ENCODE measurements at regions not wholly inside any gene's neighbourhood (a gene's known extent, or its start where the extent isn't known, plus 50 kb on each side); places are given as distances from the start of the nearest gene placed in this dataset.

GRCh38 chr5:54722846-54723433 lies 205.4 kb downstream of the SNX18 start:
- no peak for DNase-seq
- intact Hi-C loops (cut with DNase I): no loop called here

DNA sequence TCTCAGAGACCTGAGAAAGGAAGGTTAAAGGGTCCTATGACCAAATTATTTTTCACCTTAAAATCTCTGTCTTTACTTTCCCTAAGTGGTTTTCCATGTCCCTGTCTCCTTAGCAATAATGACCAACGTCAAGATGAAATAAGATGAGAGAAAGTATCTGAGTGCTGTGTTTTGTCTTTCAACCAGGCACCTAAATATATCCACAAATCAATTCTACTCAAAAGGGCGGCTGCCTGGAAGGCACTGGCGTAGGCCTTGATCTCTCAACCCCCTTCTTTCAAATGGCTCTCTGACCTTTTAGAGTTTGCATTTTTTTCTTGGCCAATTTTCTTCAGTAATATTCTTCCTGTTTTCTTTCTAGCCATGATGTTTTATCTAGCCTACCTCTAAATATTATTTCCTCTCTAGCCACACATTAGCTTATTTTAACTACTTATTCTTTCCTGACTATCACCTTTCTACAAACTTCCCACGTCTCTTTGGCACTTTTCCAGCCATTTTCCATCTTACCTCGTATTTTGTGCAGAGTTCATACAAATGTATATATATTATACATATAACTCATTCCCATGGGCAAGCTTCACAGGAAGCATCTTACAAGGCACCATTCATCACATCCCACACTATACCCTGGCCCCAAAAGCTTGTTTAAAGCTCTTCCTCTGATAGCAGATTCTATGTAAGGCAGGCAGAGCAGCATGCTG lies 204.5 kb downstream of the SNX18 start:
- no peak for DNase-seq
- intact Hi-C loops (cut with DNase I): no loop called here

DNA sequence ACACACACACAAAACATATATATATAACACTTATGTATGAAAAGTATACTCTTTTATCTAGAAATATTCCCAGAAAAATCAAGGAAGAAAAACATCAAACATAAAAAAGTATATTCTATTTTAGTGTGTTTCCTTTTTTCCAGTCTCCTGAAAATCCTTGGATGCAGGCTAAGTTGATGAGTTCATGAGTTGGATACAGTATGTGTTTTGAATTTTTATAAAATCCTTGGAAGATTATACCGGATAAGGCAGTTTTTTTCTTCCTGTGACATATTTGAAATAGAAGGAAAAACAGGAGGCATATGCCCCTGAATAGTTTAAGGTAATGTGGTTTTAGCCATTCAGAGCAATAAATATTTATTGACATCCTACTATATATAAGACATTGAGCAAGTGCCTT lies 203.6 kb downstream of the SNX18 start:
- intact Hi-C loops (cut with DNase I): no loop called here

GRCh38 chr5:54720341-54720740 lies 202.8 kb downstream of the SNX18 start:
- intact Hi-C loops (cut with DNase I): no loop called here
- DNase-seq: no peak

More for the DNA sequence above, 203.6 kb downstream of the SNX18 start:
- no peak for DNase-seq

DNA sequence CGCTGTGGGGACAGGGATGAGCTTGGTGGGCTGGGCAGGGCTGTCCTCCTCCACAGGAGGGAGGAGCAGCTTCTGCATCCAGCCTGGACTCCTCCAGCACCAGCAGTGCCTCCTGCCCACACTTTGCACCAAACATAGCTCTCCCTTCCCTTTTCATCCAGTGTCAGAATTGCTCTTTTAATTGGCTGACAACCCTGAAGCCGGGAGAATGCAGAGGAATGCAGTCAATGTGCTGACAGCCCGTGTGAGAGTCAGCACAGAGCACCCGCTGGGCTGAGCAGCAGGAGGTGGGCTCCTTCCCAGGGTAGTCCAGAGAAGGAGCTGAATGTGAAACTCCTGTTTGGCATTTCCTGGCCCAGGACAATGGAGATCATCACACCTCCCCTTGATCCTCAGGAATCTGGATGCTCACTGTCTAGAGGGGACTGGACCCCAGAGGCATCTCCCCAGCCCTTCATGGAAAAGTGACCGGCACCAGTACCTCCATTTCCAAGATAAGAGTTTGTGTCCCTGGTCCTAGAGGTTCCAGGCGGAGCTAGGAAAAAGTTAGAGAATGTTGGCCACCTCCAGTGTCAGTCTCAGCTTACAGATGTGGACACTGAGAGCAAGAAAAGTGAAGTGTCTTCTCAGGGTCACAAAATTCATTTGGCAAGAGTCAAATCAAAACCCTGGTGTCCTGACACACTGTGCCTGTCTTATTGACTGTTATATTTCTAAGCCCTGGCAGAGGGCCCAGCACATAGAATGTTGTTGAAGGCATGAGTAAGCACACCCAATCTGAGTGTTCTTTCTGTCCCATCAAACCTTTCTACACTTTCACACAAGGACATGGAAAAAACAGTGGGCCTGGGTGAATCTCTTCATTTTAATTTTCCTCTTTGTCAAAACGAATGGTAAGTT lies 202.1 kb downstream of the SNX18 start:
- intact Hi-C loops (cut with DNase I): no loop called here
- DNase-seq: peak in 5 of 10 donors; percentile 27 to 87 (median 72)

GRCh38 chr5:54718656-54719055 lies 201.1 kb downstream of the SNX18 start:
- DNase-seq: no peak
- intact Hi-C loops (cut with DNase I): no loop called here

- intact Hi-C loops (cut with DNase I): no loop called here
Measured at GRCh38 chr5:54717870-54718269, 200.3 kb downstream of the SNX18 start.

GRCh38 chr5:54717459-54717858 lies 199.9 kb downstream of the SNX18 start:
- intact Hi-C loops (cut with DNase I): no loop called here

More at GRCh38 chr5:54717870-54718269, 200.3 kb downstream of the SNX18 start:
- no peak for DNase-seq

DNA sequence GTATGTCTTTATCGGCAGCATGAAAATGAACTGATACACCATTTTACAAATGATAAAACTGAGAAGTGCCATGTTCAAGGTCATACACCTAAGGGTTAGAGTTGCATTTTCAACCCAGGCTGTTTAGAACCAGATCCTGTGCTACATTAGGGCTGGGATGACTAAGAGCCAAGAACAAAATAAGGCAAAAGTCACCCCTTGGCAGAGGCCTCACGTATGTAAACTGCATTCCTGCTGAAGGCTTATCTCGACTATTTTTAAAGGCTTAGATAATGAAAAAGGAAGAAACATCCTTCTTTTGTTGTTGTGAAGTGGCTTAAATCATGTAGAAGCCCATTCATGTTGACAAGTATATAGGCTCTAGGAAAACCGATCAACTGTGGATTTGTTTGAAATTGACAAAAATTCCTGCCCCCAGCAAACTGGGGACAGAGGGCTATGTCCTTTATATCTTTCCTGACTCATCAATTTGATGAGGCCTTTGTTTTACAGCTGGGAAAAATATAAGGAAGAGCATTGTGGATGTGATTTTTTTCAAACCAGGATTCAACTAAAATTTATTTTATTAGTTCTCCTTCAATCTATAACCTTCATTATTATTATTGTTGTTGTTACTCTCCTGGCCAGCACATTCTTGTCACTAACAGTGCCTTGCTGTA lies 196.5 kb downstream of the SNX18 start:
- intact Hi-C loops (cut with DNase I): no loop called here
- DNase-seq: no peak

More at GRCh38 chr5:54717459-54717858, 199.9 kb downstream of the SNX18 start:
- no peak for DNase-seq

GRCh38 chr5:54709096-54709495 lies 191.5 kb downstream of the SNX18 start:
- no peak for DNase-seq
- intact Hi-C loops (cut with DNase I): no loop called here

DNA sequence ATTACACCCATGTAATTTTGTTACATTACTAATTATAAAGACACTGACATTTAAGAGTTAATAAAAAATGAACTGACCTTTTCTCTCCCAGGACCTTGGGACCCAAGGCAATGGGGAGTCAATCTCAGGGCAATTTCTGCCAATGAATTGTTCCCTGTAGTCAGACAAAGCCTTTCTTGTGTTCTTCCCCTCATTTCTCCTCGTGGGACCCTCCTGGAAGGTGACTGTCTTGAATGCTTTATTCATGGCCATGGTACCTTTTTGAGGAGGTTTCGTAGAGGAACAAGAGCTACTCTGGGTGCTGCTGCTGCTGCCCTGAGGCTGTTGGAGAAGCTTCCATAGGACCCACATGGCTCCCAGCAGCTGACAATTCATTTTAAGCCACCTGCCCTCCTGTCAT lies 190.3 kb downstream of the SNX18 start:
- intact Hi-C loops (cut with DNase I): no loop called here
- no peak for DNase-seq

- no peak for DNase-seq
- intact Hi-C loops (cut with DNase I): no loop called here
Measured at GRCh38 chr5:54705994-54706653, 188.6 kb downstream of the SNX18 start.

DNA sequence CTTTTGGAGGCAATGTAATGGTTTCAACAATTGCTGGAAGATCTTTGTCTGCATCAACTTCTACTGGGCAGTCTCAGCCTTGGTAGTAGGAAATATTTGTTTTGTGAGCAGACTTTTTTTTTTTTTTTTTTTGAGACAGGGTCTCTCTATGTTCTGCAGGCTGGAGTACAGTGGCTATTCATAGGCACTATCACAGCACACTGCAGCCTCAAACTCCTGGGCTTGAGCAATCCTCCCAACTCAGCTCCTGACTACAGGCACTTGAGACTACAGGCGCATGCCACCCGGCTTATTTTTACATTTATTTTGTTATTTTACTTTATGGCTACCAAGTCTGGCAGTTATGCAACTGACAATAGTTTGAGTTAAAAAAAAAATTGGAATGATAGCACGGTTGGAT lies 187.3 kb downstream of the SNX18 start:
- intact Hi-C loops (cut with DNase I): no loop called here
- DNase-seq: no peak

- no peak for DNase-seq
- intact Hi-C loops (cut with DNase I): no loop called here
Measured at GRCh38 chr5:54704333-54704732, 186.8 kb downstream of the SNX18 start.

DNA sequence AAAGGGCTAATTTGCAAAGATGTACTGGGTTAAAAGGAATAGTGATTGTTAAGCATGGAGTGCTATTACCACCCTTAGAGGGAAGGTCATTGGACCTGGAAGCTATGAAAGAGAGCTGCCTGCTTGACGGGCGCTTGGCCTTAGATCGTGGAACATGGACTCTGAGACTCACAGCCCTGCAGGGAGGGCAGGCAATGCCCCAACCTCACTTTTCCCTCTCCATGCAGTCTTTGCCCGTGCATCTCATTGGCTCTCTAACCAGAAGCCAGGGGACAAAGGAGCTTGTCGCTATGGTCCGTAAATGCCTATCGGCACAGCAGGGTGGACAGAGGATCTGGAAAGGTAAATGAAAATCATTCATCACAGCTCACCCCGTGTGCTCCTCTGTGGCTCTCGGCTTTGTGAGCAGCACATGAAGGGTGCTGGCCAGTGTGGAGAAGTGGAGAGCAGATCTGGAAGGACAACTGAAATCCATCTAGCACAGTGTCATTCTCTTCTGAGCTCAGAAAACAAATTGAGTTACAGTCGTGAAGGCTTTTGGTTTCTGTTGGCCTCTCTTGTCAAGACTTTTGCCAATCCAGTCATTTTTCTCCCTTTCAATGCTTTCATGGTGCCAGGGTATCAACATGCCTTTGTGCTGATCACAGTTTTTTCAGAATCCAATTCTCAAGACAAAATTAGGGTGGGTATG lies 186.2 kb downstream of the SNX18 start:
- DNase-seq: no peak
- intact Hi-C loops (cut with DNase I): no loop called here

DNA sequence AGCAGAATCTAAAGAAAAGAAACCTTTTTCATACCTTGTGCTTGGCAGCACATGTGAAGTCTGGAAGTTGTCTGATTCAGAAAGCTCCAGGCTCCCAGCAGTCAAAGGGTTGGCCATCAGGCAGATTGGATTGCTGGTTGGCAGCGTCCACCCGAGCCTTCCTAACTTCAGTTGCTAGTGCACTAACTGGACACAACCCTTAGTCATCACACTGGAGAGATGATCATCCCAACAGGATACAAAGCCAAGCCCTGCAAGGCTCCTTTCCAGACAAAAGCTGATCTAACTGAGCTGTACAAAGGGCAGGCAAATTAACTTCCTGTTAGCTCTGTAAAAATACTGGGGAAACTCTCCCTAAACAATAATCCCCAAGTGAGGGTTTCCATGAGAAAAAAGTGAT lies 185.6 kb downstream of the SNX18 start:
- intact Hi-C loops (cut with DNase I): no loop called here
- no peak for DNase-seq

- no peak for DNase-seq
- intact Hi-C loops (cut with DNase I): no loop called here
Measured at GRCh38 chr5:54702470-54702869, 184.9 kb downstream of the SNX18 start.

DNA sequence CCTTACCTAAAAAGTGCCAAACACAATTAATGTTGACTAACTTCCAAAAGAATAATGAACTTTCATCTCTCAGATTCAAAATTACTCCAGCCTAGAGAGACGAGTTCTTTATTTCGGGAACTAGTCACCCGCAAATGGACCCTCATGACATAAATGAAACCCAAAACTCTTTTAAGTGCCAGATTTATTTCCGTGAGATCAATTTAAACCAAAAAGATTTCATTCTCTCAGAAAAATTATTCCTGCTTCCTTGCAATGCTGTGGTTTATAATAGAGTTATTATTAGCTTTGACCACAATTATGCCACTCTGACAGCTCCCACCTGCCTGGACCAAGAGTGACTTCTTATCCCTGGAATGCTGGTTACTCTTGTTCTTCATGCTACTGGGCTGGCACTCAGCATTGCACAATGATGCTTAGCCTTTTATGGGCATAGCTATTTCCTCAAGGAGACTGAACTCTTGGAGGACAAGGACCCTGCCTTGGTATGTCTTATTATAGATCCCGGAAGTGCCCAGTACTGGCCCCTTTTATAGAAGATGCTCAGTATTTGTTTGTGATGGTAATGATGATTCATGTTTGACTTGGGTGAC lies 183.5 kb downstream of the SNX18 start:
- no peak for DNase-seq
- intact Hi-C loops (cut with DNase I): no loop called here

DNA sequence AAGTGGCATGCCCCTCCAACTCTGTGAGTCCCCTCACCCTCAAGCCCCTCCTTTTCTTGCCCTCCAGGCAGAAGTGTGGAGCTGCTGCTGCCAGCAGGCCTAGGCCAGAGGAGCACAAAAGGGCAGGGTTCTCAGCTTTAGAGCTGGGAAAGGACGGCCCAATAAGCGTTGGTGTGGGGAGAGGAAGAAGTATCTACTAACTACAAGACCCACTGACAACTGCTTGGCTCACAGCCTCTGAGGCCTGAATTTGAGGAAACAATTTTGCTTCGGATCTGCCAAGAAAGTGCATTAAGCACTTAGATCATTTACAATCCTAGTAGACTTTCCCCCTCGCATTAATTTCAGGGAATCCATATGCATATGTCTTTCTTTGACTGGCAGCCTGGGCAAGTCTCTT lies 179.4 kb downstream of the SNX18 start:
- no peak for DNase-seq
- intact Hi-C loops (cut with DNase I): no loop called here

All from posterior cingulate gyrus (tissue), 11 donors.